Thyroid gland (tissue), 4 donors: ENCODE measurements at regions not wholly inside any gene's neighbourhood (a gene's known extent, or its start where the extent isn't known, plus 50 kb on each side); places are given as distances from the start of the nearest gene placed in this dataset.

Source experiments
- DNase-seq, 2 donors: peaks; one replicate each; pipeline ENCODE4 v3.0.0-alpha.2; 2019
- H3K27ac ChIP-seq, 3 donors: fragments of 200-600 bp; sonication (generic); 1 replicate in 2 of 3; 2 replicates in 1 of 3; pipeline ENCODE4 v1.5.1; 2016 to 2019; ENCODE audit warnings: mild to moderate bottlenecking in 1 of 3, moderate library complexity in 1 of 3
- H3K27me3 ChIP-seq: fragments of 200-600 bp; sonication (generic); one replicate; pipeline ENCODE4 v1.5.1; 2019
- H3K36me3 ChIP-seq, 2 donors: fragments of 200-600 bp; sonication (generic); one replicate each; pipeline ENCODE4 v1.5.1; 2016 to 2019
- H3K4me1 ChIP-seq, 2 donors: fragments of 200-600 bp; sonication (generic); one replicate each; pipeline ENCODE4 v1.5.1; 2017 to 2019
- H3K4me3 ChIP-seq, 3 donors: fragments of 200-600 bp; sonication (generic); replicated peaks in 1 of 3; 1 replicate in 2 of 3; 2 replicates in 1 of 3; pipeline ENCODE4 v1.5.1; 2016; ENCODE audit warnings: mild to moderate bottlenecking in 1 of 3
- H3K9me3 ChIP-seq: fragments of 200-600 bp; sonication (generic); one replicate; pipeline ENCODE4 v1.5.1; 2017
- CTCF ChIP-seq, 6 experiments: fragments of 200-600 bp in 3 of 6; fragments of 450-650 bp in 3 of 6; sonication (generic) in 3 of 6; IDR thresholded peaks; one replicate each; pipeline ENCODE4 v1.5.1; 2016 to 2019; ENCODE audit warnings: antibody characterized with exemption in 6 of 6, mild to moderate bottlenecking in 2 of 6, inconsistent platforms in 1 of 6, moderate library complexity in 1 of 6
- POLR2A ChIP-seq, 2 donors: fragments of 450-650 bp; IDR thresholded peaks; one replicate each; pipeline ENCODE4 v1.6.1; 2017; ENCODE audit warnings: antibody characterized with exemption in 2 of 2, mild to moderate bottlenecking in 2 of 2, moderate library complexity in 1 of 2
- WGBS, 2 donors: methylation state at CpG; one replicate each; pipeline ENCODE4 v1.1.5; 2017; 5-methylcytosine and 5-hydroxymethylcytosine counted together
- intact Hi-C: fragments of 100-400 bp; cut with DNase I; formaldehyde crosslinking; loops from one replicate; pipeline ENCODE4 v1.15.1; 2023

- no peak for TF ChIP-seq CTCF (IDR thresholded peaks at IDR 0.05)
- no peak for TF ChIP-seq POLR2A (IDR thresholded peaks at IDR 0.05)
- Histone ChIP-seq H3K4me3 (no peak overlapping the region), H3K27ac (no peak overlapping the region), H3K4me1 (no peaks in the 10 kb centered on the region), H3K36me3 (no peaks in the 10 kb centered on the region), H3K9me3 (no peaks in the 10 kb centered on the region), H3K27me3 (no peaks in the 10 kb centered on the region)
- WGBS, 2 donors = 73 to 74% methylated on average over 10 to 11 of the region's 11 CpGs
- intact Hi-C loops = no loop called here
- no peak for DNase-seq
These were observed 208.6 kb upstream of the GALNT17 start for GRCh38 chr7:70923181-70923845.

GRCh38 chr7:70925411-70926115 is 206.4 kb upstream of the GALNT17 start:
- Histone ChIP-seq H3K4me3 (no peak overlapping the region), H3K4me1 (no peaks in the 10 kb centered on the region), H3K9me3 (no peaks in the 10 kb centered on the region), H3K27ac (no peak overlapping the region), H3K27me3 (no peaks in the 10 kb centered on the region), H3K36me3 (no peaks in the 10 kb centered on the region)
- intact Hi-C loops = no loop called here
- DNase-seq = no peak
- TF ChIP-seq CTCF (IDR thresholded peaks at IDR 0.05) (no peak), POLR2A (IDR thresholded peaks at IDR 0.05) (no peak)
- 87 to 89% methylated on average over 5 of the region's 5 CpGs for WGBS, 2 donors

- intact Hi-C loops = no loop called here
- H3K36me3 ChIP-seq = no peaks in the 10 kb centered on the region
- no peaks in the 10 kb centered on the region for H3K9me3 ChIP-seq
- no peak overlapping the region for H3K27ac ChIP-seq
- 78 to 84% methylated on average over 4 of the region's 4 CpGs for WGBS, 2 donors
- TF ChIP-seq POLR2A (IDR thresholded peaks at IDR 0.05) (no peak), CTCF (IDR thresholded peaks at IDR 0.05) (no peak)
- H3K27me3 ChIP-seq = no peaks in the 10 kb centered on the region
- DNase-seq = no peak
- H3K4me3 ChIP-seq = no peak overlapping the region
- H3K4me1 ChIP-seq = no peaks in the 10 kb centered on the region
These were observed 205.3 kb upstream of the GALNT17 start for GRCh38 chr7:70926666-70927065.

GRCh38 chr7:70935311-70935710 is 196.6 kb upstream of the GALNT17 start:
- Histone ChIP-seq H3K4me3 (no peak overlapping the region), H3K9me3 (no peaks in the 10 kb centered on the region), H3K27me3 (no peaks in the 10 kb centered on the region), H3K36me3 (no peaks in the 10 kb centered on the region), H3K4me1 (no peaks in the 10 kb centered on the region), H3K27ac (no peak overlapping the region)
- intact Hi-C loops = no loop called here
- no peak for TF ChIP-seq POLR2A (IDR thresholded peaks at IDR 0.05)
- TF ChIP-seq CTCF (IDR thresholded peaks at IDR 0.05) = no peak
- WGBS, 2 donors = 88 to 91% methylated on average over 8 of the region's 8 CpGs
- no peak for DNase-seq

GRCh38 chr7:70935854-70936253 is 196.1 kb upstream of the GALNT17 start:
- Histone ChIP-seq H3K4me1 (no peaks in the 10 kb centered on the region), H3K9me3 (no peaks in the 10 kb centered on the region), H3K36me3 (no peaks in the 10 kb centered on the region), H3K4me3 (no peak overlapping the region), H3K27ac (no peak overlapping the region), H3K27me3 (no peaks in the 10 kb centered on the region)
- no peak for TF ChIP-seq CTCF (IDR thresholded peaks at IDR 0.05)
- no peak for TF ChIP-seq POLR2A (IDR thresholded peaks at IDR 0.05)
- intact Hi-C loops = no loop called here
- 57% methylated on average over 11 of the region's 11 CpGs for WGBS, 2 donors
- DNase-seq = no peak
